Keratinocyte (primary cell): ENCODE measurements at regions not wholly inside any gene's neighbourhood (a gene's known extent, or its start where the extent isn't known, plus 50 kb on each side); places are given as distances from the start of the nearest gene placed in this dataset.
"Not testable (repeated sequence)": the region's sequence is repeated elsewhere in the genome, so short reads cannot be mapped to it uniquely, and the experiment has no call there.

Source experiments
- DNase-seq: peaks from one replicate; pipeline ENCODE4 v3.0.0-alpha.2; 2011; ENCODE audit warnings: low read depth, missing footprints, low spot score
- FAIRE-seq: peaks from 2 replicates; lab custom pipeline; 2011; peaks lifted over from hg19 to GRCh38; lab: Jason Lieb, UNC
- H2AFZ ChIP-seq: 2 replicates; pipeline ENCODE4 v1.6.0; 2012; ENCODE audit warnings: low read length, control low read depth, inconsistent platforms; ENCODE audit not compliant: control insufficient read depth
- H3K27ac ChIP-seq: 2 replicates; pipeline ENCODE4 v1.5.1; 2011; ENCODE audit warnings: low read length; ENCODE audit not compliant: control insufficient read depth, insufficient read depth
- H3K27me3 ChIP-seq: 3 replicates; pipeline ENCODE4 v1.6.0; 2011; ENCODE audit warnings: low read length; ENCODE audit not compliant: control insufficient read depth, insufficient read depth; ENCODE audit errors: extremely low read depth
- H3K36me3 ChIP-seq, 2 experiments: 2 replicates in 1 of 2; 3 replicates in 1 of 2; pipeline ENCODE4 v1.5.1; 2011; ENCODE audit warnings: low read length in 2 of 2, mild to moderate bottlenecking in 1 of 2; ENCODE audit not compliant: control insufficient read depth in 2 of 2, insufficient read depth in 2 of 2; ENCODE audit errors: extremely low read depth in 1 of 2
- H3K4me1 ChIP-seq: 3 replicates; pipeline ENCODE4 v1.5.1; 2011; ENCODE audit warnings: low read length; ENCODE audit not compliant: control insufficient read depth, insufficient read depth; ENCODE audit errors: extremely low read depth
- H3K4me2 ChIP-seq: 3 replicates; pipeline ENCODE4 v1.6.0; 2011; ENCODE audit warnings: low read depth, low read length; ENCODE audit not compliant: control insufficient read depth, insufficient read depth; ENCODE audit errors: extremely low read depth
- H3K4me3 ChIP-seq, 3 experiments: fragments of 200-600 bp in 1 of 3; sonication (generic) in 1 of 3; 2 replicates in 2 of 3; 3 replicates in 1 of 3; pipeline ENCODE4 v1.5.1; 2011 to 2016; ENCODE audit warnings: low read length in 3 of 3, mild to moderate bottlenecking in 3 of 3, control low read depth in 2 of 3, inconsistent platforms in 1 of 3, low read depth in 1 of 3, mixed read lengths in 1 of 3, mixed run types in 1 of 3, moderate library complexity in 1 of 3; ENCODE audit not compliant: control insufficient read depth in 2 of 3, insufficient read depth in 2 of 3; ENCODE audit errors: extremely low read depth in 1 of 3
- H3K79me2 ChIP-seq: 2 replicates; pipeline ENCODE4 v1.6.0; 2012; ENCODE audit warnings: low read length; ENCODE audit not compliant: control insufficient read depth, insufficient read depth
- H3K9ac ChIP-seq: 3 replicates; pipeline ENCODE4 v1.6.0; 2011; ENCODE audit warnings: low read length; ENCODE audit not compliant: control insufficient read depth, insufficient read depth; ENCODE audit errors: extremely low read depth
- H3K9me1 ChIP-seq: 3 replicates; pipeline ENCODE4 v1.6.0; 2011; ENCODE audit warnings: low read length; ENCODE audit not compliant: control insufficient read depth, insufficient read depth; ENCODE audit errors: extremely low read depth
- H3K9me3 ChIP-seq: 2 replicates; pipeline ENCODE4 v1.5.1; 2012; ENCODE audit warnings: low read depth, low read length; ENCODE audit not compliant: control insufficient read depth
- H4K20me1 ChIP-seq: 3 replicates; pipeline ENCODE4 v1.6.0; 2011; ENCODE audit warnings: low read length; ENCODE audit not compliant: control insufficient read depth, insufficient read depth; ENCODE audit errors: extremely low read depth
- EZH2 ChIP-seq: IDR thresholded peaks from one replicate; pipeline ENCODE4 v1.6.1; 2012; ENCODE audit warnings: inconsistent platforms, mild to moderate bottlenecking, low read length, moderate library complexity
- dilution Hi-C: fragments of 300-500 bp; cut with MboI; formaldehyde crosslinking; loops from one replicate; pipeline ENCODE4 v1.7.0; 2020; ENCODE audit warnings: low sequenced_read_pairs; ENCODE audit not compliant: extremely low pct_ligation_motif_present
- TF ChIP-seq, protein P1 (sequence below), 3 experiments: IDR thresholded peaks in 1 of 3; conservative IDR thresholded peaks in 1 of 3; optimal IDR thresholded peaks in 1 of 3; 2 replicates in 2 of 3; 3 replicates in 1 of 3; pipeline versions ENCODE3 to v1.5.1; 2011; ENCODE audit warnings: low read length in 3 of 3, mild to moderate bottlenecking in 3 of 3, moderate library complexity in 2 of 3, control low read depth in 1 of 3, inconsistent platforms in 1 of 3; ENCODE audit not compliant: insufficient read depth in 2 of 3; ENCODE audit errors: extremely low read depth in 1 of 3

- H3K9ac ChIP-seq = no peak overlapping the region
- H2AFZ ChIP-seq = no peak overlapping the region
- H3K36me3 ChIP-seq = no peaks in the 10 kb centered on the region
- no peaks in the 10 kb centered on the region for H3K79me2 ChIP-seq
- H3K4me3 ChIP-seq = no peak overlapping the region
- no peaks in the 10 kb centered on the region for H3K9me1 ChIP-seq
- TF ChIP-seq, protein P1, sequence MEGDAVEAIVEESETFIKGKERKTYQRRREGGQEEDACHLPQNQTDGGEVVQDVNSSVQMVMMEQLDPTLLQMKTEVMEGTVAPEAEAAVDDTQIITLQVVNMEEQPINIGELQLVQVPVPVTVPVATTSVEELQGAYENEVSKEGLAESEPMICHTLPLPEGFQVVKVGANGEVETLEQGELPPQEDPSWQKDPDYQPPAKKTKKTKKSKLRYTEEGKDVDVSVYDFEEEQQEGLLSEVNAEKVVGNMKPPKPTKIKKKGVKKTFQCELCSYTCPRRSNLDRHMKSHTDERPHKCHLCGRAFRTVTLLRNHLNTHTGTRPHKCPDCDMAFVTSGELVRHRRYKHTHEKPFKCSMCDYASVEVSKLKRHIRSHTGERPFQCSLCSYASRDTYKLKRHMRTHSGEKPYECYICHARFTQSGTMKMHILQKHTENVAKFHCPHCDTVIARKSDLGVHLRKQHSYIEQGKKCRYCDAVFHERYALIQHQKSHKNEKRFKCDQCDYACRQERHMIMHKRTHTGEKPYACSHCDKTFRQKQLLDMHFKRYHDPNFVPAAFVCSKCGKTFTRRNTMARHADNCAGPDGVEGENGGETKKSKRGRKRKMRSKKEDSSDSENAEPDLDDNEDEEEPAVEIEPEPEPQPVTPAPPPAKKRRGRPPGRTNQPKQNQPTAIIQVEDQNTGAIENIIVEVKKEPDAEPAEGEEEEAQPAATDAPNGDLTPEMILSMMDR (optimal IDR thresholded peaks at IDR 0.05 in 1 of 3, IDR thresholded peaks at IDR 0.05 in 1 of 3, conservative IDR thresholded peaks at IDR 0.05 in 1 of 3; ENCODE audit: extremely low read depth in 1 of 3, insufficient read depth in 2 of 3, low read length in 3 of 3) = no peak
- no peak for TF ChIP-seq EZH2
- FAIRE-seq = no peak
- H3K4me2 ChIP-seq = no peak overlapping the region
- dilution Hi-C loops = no loop called here
- no peak for DNase-seq
- H3K27me3 ChIP-seq = no peaks in the 10 kb centered on the region
- no peak overlapping the region for H3K27ac ChIP-seq
- no peaks in the 10 kb centered on the region for H3K9me3 ChIP-seq
- H3K4me1 ChIP-seq = peaks cover 49% of the 10 kb centered on the region
- H4K20me1 ChIP-seq = no peaks in the 10 kb centered on the region
Observed at GRCh38 chr7:26085771-26086170, 66.2 kb upstream of the NFE2L3 start.

DNA sequence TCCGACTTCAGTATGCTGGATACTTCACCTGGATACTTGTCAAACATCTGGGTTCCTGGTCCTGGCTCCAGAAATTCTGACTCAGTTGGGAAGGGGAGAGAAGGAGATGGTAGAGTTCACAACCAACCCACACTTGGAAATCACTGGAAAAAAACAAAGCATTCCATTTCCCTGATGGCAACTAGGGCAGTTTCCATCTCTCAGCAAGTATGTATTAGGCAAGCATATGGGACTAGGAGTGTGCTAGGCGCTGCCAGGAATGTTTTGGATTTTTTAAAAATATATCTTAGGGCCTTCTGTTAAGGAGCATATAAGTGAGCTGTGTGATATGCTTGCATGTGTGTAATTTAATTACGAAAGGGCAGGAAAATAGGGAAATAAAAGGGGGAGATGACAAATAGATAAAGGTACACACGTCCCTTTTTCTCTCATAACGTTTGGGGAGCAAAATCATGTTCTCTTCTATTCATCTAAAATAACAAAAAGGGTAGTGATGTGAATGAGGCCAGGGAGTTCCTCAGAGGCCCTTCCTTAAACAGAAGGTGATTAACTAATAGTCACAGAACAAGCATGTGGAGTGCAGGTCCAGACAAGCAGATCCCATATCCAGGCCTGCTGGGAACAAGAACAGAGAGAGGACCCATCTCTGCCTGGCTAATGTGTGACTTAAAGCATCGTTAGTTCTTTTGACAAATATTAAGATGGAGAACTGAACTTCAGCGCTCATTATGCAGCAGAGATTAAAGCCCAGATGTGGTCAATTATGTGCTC, 64.5 kb upstream of the NFE2L3 start:
- peak overlapping the region; percentile 93 for H3K27ac ChIP-seq
- H3K4me3 ChIP-seq = peak overlapping the region in 1 of 3 experiments; percentile 25
- H3K79me2 ChIP-seq = no peaks in the 10 kb centered on the region
- no peaks in the 10 kb centered on the region for H3K9me3 ChIP-seq
- H3K36me3 ChIP-seq = no peaks in the 10 kb centered on the region
- DNase-seq = peak; percentile 78
- H3K27me3 ChIP-seq = no peaks in the 10 kb centered on the region
- H3K9ac ChIP-seq = peak overlapping the region; percentile 64
- TF ChIP-seq EZH2 = no peak
- TF ChIP-seq, protein P1 (optimal IDR thresholded peaks at IDR 0.05 in 1 of 3, IDR thresholded peaks at IDR 0.05 in 1 of 3, conservative IDR thresholded peaks at IDR 0.05 in 1 of 3; ENCODE audit: extremely low read depth in 1 of 3, insufficient read depth in 2 of 3, low read length in 3 of 3) = no peak
- H3K4me2 ChIP-seq = peak overlapping the region; percentile 68
- H4K20me1 ChIP-seq = no peaks in the 10 kb centered on the region
- FAIRE-seq = peak; percentile 96
- H3K4me1 ChIP-seq = peaks cover 64% of the 10 kb centered on the region
- H3K9me1 ChIP-seq = no peaks in the 10 kb centered on the region
- peak overlapping the region; percentile 89 for H2AFZ ChIP-seq
- dilution Hi-C loops = no loop called here

DNA sequence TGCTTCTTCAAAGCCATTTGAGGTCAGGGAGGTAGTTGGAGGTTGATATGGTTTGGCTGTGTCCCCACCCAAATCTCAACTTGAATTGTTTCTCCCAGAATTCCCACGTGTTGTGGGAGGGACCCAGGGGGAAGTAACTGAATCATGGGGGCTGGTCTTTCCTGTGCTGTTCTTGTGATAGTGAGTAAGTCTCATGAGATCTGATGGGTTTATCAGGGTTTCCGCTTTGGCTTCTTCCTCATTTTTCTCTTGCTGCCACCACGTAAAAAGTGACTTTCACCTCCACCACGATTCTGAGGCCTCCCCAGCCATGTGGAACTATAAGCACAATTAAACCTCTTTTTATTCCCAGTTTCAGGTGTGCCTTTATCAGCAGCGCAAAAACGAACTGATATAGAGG, 62.5 kb upstream of the NFE2L3 start:
- dilution Hi-C loops, FAIRE-seq: not testable (repeated sequence)

More for the DNA sequence above, 62.5 kb upstream of the NFE2L3 start:
- H3K4me1 ChIP-seq = peaks cover 47% of the 10 kb centered on the region
- not testable (repeated sequence) for H3K36me3 ChIP-seq, H3K9me1 ChIP-seq, H3K27me3 ChIP-seq, H2AFZ ChIP-seq, H4K20me1 ChIP-seq, H3K79me2 ChIP-seq, H3K9ac ChIP-seq, H3K4me2 ChIP-seq, H3K27ac ChIP-seq, H3K9me3 ChIP-seq, DNase-seq, H3K4me3 ChIP-seq
